ENCODE measurements at regions not wholly inside any gene's neighbourhood (a gene's known extent, or its start where the extent isn't known, plus 50 kb on each side); places are given as distances from the start of the nearest gene placed in this dataset.

- TF ChIP-seq CTCF (IDR thresholded peaks at IDR 0.05; ENCODE audit: low read depth, low read length) (no peak), EZH2phosphoT487 (IDR thresholded peaks at IDR 0.05; ENCODE audit: low read depth) (no peak)
Measured at GRCh38 chr11:104792861-104793260, 105.4 kb downstream of the CASP12 start.

All from OCI-LY3 (cell line).